HG03095 (cell line): ENCODE measurements at regions not wholly inside any gene's neighbourhood (a gene's known extent, or its start where the extent isn't known, plus 50 kb on each side); places are given as distances from the start of the nearest gene placed in this dataset.
"Not testable (repeated sequence)": the region's sequence is repeated elsewhere in the genome, so short reads cannot be mapped to it uniquely, and the experiment has no call there.

Experiments
- ATAC-seq: cut with Tn5 transposase; IDR thresholded peaks from one replicate; pipeline ENCODE4 v1.9.1; 2021; ENCODE audit warnings: moderate library complexity; ENCODE audit not compliant: unreplicated experiment

DNA sequence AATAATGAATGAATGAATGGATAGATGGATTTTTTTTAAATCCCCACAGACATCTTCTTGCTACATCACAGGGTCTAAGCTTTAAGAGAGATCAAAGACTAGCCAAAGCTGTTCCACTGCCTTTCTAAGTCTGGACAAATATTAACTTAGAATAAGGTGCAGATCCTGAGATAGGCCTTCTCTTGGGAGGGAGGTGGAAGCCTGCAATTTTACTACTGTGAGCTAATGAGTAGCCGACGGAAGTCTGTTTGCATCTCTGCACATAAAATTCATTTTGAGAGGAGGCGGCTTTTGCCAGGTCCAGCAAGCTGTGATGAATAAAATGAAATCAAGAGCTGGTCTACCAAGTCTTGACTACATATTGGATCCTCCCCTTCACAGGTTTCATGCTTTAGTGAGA is 484.9 kb downstream of the TMEM38B start:
- no peak for ATAC-seq

DNA sequence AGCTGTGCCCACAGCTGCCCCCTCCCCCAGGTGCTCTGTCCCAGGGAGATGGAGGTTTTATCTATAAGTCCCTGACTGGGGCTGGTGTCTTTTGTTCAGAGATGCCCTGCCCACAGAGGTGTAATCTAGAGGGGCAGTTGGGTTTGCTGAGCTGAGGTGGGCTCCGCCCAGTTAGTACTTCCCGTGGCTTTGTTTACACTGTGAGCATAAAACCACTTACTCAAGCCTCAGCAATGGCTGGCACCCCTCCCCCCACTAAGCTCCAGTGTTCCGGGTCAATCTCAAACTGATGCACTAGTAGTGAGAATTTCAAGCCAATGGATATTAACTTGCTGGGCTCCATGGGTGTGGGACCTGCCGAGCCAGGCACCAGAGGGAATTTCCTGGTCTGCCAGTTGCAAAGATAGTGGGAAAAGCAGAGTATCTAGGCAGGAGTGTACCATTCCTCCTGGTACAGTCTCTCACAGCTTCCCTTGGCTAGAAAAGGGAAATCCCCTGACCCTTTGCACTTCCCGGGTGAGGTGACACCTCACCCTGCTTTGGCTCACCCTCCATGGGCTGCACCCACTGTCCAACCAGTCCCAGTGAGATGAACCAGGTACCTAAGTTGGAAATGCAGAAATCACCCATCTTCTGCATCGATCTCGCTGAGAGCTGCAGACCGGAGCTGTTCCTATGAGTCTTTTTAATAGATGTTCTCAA is 509.6 kb downstream of the TMEM38B start:
- ATAC-seq, result not testable (repeated sequence)

DNA sequence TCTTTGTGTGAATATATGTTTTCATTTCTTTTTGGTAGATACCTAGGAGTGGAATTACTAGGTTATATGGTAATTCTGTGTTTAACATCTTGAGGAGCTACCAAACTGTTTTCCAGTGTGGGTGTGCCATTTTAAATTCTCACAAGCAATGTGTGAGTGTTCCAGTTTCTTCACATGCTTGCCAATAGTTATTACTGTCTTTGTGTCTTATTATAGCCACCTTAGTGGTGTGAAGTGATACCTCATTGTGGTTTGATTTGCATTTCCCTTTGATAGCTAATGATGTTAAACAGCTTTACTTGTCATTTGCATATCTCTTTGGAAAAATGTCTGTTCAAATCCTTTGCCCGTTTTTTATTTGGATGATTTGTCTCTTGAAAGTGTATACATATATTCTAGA is 513.0 kb downstream of the TMEM38B start:
- no peak for ATAC-seq

DNA sequence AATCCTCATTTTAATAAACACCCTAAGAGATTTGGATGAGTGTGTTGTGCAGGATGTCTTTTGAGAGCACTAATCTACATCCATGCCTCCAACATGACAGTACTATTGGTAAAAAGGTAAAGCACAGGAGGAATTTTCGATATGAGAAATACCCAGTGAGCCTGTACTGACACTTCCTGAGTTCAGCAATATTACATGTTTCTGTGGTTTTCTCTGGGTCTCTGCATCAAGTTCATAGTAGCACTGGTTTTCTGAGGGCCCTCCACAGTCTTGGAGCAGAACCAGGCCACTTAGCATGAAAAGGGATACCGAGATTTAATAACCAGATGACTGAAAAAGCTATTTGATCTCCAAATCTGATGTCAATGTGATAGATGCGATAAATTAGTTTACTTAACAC is 524.1 kb downstream of the TMEM38B start:
- peak; percentile 82 for ATAC-seq

DNA sequence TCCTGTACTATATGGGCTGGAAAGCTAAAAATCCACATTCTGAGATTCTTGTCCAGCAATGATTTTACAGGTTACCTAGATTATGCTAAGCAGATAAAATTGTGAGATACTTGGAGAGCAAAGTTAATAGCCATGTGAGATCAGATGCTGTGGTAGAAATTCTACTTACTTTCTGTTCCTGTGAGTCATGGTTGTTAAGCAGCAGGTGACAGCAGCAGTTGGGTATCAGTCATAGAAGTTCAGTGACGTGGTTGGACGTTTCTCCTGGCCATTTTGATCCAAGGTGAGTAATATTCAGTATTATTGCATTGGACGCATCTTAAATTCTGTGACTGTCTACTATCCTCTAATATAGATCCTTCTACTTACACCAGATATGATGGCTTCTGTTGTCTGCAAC is 524.5 kb downstream of the TMEM38B start:
- peak; percentile 80 for ATAC-seq

DNA sequence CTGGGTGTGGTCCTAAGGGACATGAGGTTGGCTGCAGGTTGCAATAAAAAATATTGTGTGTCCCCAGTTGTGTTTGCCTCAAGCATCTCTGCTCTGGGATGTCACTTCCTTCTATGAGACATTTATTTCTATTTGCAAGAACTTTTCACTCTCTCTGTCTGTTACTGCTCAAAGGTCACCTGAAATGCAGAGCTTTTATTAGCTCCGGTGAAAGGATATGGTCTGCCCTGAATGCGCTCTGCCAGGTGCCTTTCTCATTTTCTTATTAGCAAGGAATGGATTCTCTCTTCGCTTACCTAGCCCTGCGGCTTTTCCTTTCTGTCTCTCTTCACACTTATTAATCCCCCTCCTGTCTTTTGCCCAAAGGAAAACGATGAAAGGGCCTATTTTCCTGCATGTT is 526.1 kb downstream of the TMEM38B start:
- ATAC-seq, result no peak

DNA sequence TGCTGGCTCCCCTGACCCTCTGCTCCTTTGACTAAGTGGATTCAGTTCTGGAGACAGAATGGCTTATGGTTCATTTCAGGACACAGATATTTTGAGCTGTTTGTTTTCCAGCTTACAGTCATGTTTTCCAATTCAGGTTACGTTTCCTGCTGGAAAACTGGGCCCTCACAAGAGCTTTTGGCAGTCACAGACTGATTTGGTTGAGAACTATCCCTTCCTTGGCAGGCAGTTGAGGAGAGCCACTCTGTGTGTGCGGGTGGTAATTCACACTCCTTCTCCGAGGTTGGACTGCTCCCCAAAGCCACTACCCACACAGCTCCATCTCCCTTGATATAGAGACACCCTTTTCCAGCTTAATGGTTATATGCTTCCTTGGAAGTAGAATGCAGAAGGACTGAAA is 534.5 kb downstream of the TMEM38B start:
- ATAC-seq, result no peak

DNA sequence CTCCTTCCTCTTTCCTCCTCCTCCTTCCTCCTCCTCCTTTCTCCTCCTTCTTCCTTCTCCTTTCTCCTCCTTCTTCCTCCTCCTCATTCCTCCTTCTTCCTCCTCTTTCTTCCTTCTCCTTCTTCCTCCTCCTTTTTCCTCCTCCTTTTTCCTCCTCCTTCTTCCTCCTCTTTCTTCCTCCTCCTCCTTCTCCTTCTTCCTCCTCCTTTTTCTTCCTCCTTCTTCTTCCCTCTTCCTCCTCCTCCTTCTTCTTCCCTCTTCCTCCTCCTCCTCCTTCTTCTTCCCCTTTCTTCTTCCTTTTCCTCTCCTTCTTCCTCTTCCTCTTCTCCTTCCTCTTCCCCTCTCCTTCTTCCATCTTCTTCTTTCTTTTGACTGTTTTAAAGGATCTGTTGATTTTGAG is 538.8 kb downstream of the TMEM38B start:
- ATAC-seq, result no peak

DNA sequence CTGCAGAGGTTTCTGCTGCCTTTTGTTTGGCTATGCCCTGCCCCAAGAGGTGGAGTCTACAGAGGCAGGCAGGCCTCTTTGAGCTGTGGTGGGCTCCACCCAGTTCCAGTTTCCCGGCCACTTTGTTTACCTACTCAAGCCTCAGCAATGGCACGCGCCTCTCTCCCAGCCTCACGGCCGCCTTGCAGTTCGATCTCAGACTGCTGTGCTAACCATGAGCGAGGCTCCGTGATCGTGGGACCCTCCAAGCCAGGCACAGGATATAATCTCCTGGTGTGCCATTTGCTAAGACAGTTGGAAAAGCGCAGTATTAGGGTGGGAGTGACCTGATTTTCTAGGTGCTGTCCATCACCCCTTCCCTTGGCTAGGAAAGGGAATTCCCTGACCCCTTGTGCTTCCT is 566.6 kb downstream of the TMEM38B start:
- ATAC-seq, result not testable (repeated sequence)

DNA sequence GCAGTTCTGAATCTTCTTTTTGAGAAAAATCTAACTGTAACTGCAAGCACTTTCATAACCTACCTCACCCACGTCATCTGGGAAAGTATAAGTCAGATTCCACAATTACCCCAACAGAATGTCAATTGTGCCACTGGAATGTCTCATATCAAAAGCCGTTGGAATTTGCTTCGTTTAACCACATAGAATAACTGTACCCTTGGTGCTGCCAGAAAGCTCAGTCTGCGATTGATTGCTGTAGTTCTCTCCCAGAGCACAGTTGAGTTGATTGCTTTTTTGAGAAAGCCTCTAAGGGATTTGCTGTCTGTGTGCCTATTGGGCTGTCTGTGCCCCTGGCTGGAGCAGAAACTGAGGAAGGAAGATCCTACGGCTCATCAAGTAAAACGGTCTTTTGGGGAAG is 583.6 kb downstream of the TMEM38B start:
- ATAC-seq, result no peak

DNA sequence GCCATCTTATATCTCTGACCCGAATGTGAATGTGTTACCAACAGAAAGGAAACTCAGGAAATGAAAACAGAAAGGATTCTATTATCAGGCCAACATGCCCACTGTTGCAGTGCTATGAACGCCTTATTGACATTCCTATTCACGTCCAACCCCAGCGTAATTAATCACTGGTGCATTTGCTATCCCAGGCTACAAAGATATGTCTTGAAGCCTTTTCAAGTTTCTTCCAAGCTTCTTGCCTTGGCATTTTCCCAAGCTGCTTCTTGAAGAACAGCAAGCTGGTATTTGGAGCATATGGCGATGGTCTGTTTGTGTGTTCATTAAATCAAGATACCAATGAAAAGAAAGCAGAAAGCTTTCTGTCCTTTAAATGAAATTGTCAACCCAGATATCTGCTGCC is 579.2 kb upstream of the ZNF462 start:
- no peak for ATAC-seq

DNA sequence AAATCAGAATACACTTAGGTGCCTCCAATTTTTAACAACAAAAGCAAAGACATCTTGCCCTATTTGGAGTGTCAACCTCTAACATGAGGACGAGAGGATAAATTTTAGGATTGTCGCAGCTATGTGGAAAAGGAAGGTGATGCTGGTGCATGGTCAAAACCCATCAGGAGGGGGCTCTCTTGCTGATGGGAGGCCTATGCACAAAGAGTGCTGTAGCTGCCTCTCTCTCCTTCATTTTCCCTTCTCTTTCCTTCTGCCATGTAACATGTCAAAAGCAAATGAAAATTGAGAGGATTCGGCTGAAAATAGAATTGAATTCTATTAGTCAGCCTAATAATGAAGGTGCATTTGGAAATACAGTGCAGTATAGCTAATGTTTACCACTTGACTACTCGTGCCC is 578.7 kb upstream of the ZNF462 start:
- ATAC-seq, result no peak

DNA sequence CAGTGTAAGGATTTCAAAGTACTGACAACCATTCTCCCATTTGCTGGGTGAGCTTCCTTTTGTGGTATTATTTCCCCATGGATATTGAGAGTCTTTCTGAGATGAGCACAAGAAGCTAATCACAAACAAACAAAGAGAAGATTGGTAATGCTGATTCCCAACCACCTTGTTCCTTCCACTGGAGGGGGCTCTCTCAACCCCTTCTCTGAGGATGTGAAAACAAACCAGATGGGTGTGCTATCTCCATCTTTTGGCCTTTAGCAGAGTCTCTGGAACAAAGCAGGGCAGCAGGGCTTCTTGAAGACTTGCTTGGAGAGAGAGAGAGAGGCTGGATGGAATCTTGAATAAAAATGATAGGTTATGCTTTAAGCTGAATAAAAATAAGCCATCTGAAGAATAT is 576.7 kb upstream of the ZNF462 start:
- ATAC-seq, result no peak

DNA sequence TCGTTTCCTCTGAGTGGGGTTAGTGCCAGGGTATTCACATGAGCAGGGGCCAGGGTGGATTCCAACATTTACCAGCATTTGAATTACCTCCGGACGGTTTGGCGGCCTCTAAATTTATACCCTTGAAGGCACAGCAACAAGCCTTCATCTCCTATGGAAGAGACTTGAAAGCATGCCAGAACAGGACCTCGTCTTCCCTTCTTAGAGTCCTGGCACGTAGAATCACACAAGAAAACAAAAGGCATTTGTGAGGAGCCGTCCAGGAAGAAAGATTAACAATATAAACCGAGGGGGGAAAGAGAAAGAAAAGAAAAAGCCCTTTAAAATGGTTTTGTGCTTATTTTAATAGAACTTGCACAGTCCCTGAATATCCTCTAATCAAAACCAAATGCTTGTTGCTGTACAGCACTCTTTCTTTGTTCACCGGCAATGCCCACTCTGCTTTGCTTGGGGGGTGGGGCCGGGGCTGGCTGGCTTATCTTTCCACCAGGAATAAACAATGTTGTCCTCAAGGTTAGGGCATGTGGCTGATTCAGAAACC is 575.8 kb upstream of the ZNF462 start:
- ATAC-seq, result no peak

DNA sequence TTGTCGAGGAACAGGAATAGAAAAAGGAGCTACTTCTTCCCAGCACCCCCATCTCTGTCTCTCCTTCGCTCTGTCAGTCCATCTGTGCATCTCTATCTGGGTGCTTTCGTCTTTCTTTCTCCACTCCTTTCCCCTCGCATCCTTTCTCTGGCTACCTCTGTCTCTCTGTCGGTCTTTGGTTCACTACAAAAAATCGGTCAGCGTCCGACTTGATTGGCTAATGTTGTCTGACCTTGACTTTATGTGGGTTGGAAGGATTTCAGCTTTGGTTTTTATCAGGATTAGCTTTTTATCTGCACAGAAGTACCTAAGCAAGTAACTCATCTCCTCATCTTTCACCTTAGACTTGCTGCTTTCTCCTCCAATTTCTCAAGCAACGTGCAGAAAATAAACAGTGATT is 575.2 kb upstream of the ZNF462 start:
- no peak for ATAC-seq

DNA sequence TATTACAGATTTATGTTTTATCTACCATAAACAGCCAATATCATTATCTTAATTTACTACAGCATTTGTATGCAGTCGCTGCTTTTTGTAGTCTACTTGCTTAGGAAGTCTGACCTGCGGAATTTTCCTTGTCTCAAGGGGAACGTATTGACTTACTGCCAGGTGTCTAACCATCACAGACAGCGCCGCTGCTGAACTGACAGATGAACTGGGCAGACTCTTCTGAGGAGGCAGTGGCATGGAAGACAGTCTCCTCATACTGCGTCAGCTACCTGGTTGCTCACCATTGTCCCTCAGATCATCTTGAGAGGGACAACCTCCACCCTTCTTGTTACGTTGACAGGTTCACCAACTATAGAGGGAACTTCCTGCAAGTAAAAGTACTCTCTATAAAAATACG is 574.3 kb upstream of the ZNF462 start:
- no peak for ATAC-seq

DNA sequence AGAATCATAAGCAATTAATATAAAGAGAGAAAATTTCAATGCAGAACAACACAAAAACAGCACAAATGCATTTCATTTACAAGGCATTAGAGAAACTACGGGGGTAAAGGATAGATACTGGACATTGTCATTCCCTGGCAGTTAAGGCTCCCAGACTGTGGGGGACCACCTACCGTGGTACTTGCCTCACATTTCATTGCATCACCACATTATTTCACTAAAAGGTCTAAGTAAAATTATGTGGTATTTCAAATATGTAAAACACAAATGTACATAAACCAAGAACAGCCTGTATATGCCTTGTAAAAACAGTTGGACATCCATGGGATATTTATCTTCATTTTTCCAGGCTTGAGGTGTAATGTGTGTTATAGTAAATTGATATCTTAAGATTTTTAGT is 571.2 kb upstream of the ZNF462 start:
- ATAC-seq, result no peak

DNA sequence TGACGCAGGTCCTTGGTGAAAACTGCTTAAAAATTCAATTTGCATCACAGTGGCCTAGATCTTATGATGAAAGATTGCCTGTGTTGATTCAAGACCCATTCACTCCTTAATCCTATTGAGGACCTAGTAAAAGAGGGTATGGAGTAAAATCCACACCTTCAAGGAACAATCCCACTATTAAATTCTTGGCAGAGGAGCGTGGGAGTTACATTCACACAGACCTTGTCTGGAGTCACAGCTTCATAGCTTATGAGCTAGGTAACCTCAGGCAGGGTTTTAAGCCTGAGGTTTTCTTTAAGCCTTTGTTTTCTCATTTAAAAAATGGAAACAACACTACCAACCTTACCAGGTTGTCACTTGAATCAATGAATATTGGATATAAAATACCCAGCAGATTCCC is 566.5 kb upstream of the ZNF462 start:
- ATAC-seq, result no peak

DNA sequence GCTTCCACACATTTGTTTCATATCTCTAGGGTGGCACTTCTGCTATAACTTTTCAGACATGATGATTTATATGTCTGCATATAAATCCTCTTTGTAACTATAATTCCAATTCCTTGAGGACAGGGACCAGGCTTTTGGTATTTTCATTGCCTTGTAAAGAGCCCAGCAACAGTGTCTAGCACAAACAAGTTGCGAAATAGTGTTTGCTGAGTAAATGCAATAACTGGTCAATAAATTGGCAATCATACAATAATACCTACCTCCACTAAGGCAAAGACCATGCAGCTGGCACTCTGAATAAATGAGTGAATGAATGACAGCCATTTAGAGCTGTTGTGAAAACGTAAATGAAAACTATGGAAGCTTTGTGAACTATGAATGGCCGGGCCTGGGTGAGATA is 564.0 kb upstream of the ZNF462 start:
- no peak for ATAC-seq

DNA sequence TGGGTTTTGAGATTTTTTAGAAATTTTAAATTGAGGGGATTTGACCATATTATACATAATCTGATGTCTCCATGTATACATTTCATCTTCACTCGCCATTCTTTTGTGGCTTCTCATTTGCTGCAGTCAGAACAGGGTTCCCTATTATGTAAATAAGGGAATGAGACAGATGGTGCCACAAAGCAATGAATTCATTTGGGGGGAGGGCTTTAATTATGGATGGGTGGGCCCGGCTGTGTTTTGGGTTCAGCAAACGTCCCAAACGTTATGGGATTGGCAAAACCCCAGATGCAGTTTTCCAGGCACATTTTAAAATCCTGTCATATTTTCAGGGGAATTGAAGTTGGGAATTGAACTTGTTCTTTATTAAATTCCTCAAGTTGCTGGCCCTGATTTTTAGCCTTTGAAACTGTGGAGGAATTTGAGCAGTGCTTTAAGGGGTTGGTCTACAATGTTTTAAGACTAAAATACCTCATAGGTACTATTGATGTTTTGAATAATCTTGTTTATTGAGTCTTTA is 558.5 kb upstream of the ZNF462 start:
- no peak for ATAC-seq

DNA sequence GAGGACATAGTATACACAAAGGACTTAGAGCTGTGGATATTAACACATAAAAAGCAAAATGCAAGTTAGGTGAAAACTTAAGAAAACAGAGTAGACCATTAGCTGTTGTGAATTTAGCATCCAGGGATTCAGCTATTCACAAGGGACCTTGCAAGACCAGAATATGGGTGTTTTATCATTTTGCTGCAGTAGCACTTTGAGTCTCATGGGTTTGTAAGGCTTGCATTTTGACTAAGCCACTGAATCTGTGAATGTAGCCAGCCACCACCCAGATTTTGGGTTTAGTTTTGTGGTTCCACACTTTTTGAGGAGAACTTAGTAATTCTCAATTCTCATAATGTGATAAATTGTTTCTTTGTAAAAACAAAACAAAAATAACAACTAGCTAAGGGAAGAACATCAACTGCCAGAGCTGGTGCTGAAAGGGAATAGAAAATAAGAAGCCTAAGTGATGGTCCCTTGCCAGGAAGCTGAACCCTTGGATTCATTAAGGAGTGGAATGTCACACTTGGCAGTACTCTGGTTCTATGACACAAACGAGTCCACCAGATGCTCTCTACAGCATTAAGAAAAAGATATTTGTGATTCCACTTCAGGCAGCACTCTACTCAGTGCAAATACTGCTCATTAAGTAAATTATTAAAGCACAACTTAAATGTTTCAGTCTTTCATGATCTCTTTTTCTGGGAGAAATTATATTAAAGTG is 557.4 kb upstream of the ZNF462 start:
- no peak for ATAC-seq

DNA sequence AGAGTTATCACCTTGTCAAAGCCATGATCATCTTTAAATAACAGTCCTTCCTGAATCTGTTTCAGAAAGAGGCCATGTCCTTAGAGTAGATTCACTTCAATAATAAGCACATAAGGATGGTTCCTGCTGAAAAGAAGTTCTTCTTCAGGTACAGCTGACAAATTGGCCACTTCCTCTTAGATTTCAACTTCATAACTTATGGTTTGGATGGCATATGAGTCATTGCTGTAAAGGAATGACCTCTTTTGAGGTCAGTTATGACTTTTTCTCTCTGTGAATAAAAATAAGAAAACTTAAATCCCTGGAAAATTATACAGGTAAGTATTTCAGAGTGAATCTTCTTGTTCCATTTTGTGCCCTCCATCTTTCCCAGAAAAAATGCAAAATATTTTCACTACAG is 555.3 kb upstream of the ZNF462 start:
- ATAC-seq, result no peak
